ENCODE measurements at regions not wholly inside any gene's neighbourhood (a gene's known extent, or its start where the extent isn't known, plus 50 kb on each side); places are given as distances from the start of the nearest gene placed in this dataset.
"Not testable (repeated sequence)": the region's sequence is repeated elsewhere in the genome, so short reads cannot be mapped to it uniquely, and the experiment has no call there.

DNA sequence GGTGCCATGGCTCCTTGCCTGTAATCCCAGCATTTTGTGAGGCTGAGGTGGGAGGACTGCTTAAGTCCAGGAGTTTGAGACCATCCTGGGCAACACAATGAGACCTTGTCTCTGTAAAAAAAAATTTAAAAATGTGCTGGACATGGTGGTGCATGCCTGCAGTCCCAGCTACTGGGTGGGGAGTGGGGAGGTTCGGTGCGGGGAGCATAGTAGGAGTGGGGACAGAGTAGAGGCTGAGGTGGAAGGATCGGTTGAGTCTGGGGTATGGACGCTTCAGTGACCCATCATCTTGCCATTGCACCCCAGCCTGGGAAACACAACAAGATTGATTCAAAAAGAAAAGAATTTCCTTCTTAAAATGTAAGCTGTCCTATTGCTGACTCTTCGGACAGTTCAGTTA, 1490.0 kb upstream of the GBE1 start:
- no peak for DNase-seq

- DNase-seq, result no peak
Measured at GRCh38 chr3:83250613-83251012, 1489.2 kb upstream of the GBE1 start.

GRCh38 chr3:83248454-83248853, 1487.0 kb upstream of the GBE1 start:
- no peak for DNase-seq

- DNase-seq, result no peak
Measured at GRCh38 chr3:83235180-83235814, 1473.9 kb upstream of the GBE1 start.

DNA sequence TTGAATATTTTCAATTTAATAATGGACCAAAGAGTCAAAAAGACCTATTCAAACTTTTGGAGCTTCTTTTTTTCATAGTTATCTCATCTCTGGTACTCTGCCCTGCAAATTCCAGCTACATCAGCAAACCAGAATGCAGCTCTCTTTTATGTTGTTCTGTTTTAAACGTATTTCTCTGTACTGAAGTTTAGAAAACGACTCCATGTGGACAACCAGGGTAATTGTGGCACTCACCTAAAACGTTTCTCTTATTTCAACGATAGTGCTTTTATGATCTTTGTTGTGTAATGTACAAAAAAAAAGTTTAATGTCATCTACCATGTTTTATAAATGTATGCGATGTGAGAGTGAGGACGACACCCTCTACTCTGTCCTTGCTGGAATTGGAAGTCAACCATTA, 1472.3 kb upstream of the GBE1 start:
- DNase-seq, result no peak

DNA sequence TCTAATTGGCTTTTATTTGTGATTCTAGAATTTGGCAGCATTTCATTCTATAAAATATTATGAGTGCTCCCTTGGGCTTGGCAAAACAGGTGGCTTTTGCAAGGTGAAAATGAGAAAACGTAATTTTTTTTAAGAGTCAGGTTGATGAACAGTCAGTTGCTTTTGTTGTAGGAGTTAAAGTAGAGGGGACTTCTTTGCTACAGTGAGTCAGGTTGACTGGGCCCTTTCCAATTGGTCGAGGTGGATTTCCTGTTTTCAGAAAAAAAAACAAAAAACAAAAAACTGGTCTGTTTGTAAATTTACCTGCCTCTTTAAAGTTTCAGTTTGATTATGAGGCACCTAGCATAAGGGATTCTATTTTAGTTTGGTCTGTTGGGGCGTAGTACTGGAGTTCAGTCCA, 1469.4 kb upstream of the GBE1 start:
- DNase-seq, result no peak

GRCh38 chr3:83230376-83230775, 1468.9 kb upstream of the GBE1 start:
- no peak for DNase-seq

DNA sequence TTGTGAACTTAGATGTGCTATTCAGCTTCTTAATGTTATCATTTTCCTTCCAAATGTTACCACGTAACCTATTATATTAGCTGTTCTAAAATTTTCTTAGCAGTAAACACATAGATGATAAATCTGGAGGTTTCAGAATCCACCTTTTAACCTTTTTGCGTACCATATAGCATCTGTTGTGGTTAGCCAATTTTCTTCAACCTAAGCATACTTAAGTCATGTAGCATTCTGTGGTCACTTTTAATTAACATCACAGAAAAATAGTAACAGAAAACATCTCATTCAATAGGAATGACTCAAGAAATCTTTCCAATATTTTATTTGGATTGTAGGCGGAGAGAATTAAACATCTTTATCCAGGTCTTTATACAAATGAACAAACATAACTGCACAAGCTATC, 1465.3 kb upstream of the GBE1 start:
- no peak for DNase-seq

DNA sequence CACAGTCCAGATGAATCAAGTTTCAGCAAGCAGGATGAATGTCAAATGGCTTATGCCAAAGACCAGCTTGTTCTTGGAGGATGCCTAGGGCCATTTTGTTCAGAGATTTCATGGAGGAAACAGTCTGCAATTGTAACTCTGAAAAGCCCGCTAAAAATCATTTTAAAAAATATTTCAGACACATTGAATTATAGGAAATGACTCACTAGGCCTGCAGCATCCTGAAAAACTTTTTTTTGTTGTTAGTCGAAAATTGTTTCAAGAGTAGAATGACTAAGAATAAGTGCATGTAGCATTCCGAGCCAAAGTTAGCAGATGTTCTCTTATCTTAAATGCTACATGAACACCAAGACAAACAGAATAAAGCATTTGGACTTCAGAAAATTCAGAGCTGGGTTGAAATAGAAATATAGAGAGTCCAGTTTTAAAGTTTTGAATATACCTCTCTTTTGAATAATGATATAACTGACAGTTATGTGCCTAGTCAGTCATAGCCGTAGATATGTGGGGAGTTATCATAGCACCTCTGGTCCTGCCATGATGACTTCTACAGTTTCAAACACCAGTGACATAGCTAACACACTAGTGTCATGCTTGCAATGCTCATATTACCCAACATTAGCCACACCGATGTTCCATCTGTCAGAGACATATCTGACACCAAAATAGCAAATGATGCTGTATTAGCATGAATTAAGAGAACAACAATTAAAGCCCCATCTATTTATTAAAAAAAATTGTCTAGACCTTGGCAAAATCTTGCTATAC, 1462.8 kb upstream of the GBE1 start:
- DNase-seq, result no peak

GRCh38 chr3:83218383-83219200, 1457.1 kb upstream of the GBE1 start:
- no peak for DNase-seq

DNA sequence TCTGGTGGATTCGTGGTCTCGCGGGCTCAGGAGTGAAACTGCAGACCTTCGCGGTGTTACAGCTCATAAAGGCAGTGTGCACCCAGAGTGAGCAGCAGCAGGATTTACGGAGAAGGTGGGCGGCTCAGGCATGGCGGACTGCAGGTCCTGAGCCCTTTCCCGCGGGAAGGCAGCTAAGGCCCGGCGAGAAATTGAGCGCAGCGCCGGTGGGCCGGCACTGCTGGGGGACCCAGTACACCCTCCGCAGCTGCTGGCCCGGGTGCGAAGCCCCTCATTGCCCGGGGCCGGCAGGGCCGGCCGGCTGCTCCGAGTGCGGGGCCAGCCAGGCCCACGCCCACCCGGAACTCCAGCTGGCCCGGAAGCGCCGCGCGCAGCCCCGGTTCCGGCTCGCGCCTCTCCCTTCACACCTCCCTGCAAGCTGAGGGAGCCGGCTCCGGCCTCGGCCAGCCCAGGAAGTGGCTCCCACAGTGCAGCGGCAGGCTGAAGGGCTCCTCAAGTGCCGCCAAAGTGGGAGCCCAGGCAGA, 1456.2 kb upstream of the GBE1 start:
- DNase-seq, result not testable (repeated sequence)

GRCh38 chr3:83216919-83217594, 1455.6 kb upstream of the GBE1 start:
- no peak for DNase-seq

DNA sequence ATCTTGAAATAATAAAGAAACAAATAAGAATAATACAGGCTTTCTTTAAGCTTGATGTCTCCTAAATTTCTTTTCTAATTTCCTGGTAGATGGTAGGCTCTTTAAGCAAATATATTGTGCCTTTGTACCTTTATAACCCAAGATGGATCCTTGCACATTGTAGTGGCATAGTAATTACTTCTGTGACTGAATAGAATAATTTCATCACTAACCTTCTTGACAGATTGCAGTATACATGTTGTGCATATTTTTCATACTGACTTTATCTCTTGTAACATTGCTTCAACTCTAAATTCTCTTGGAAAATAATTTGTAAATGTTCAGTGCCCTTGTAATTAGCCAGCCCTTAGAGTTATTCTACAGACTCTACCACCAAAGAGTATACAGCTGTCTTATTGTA, 1433.8 kb upstream of the GBE1 start:
- no peak for DNase-seq

DNA sequence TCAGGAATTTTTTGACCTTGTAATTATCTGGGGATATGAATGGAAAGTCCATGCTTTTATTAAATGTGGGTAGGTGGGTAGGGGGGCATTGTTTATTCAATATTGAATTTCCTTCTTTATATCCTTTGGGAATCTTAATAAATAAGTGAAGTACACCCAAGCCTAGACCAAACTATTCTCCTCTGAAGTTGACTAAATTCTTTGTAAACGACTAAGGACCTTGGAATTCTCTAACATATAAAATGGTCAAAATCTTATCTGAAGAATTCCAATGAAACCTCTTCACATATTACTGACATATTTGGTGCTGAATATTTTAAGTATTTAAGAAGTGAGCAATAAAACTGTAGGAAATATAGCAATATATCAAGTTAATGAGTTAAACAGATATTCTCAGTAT, 1432.1 kb upstream of the GBE1 start:
- no peak for DNase-seq

- DNase-seq, result no peak
Measured at GRCh38 chr3:83189634-83190033, 1428.2 kb upstream of the GBE1 start.

- DNase-seq, result no peak
Measured at GRCh38 chr3:83169473-83169872, 1408.0 kb upstream of the GBE1 start.

DNA sequence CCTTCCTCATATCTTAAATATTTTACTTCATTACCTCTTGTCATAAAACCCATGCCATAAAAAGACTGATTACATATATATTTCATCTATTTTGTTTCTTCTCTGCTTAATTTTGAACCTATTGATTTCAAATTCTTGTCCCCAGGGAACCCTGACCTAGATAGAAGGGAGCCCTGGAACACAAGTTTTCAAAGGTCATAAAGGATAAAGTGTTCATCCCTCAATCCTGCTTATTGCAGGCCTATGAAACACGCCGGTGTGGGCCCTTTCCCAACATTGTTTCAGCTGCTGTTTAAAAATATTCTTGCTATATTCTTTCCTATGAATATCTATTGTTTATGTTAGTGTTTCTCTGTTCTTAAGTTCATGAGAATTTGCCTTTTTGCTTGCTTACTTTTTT, 1389.5 kb upstream of the GBE1 start:
- DNase-seq, result no peak

GRCh38 chr3:83140983-83141382, 1379.5 kb upstream of the GBE1 start:
- DNase-seq, result no peak

- DNase-seq, result no peak
Measured at GRCh38 chr3:83131236-83131635, 1369.8 kb upstream of the GBE1 start.

- DNase-seq, result no peak
Measured at GRCh38 chr3:83122774-83123350, 1361.4 kb upstream of the GBE1 start.

GRCh38 chr3:83093222-83093572, 1331.8 kb upstream of the GBE1 start:
- no peak for DNase-seq

GRCh38 chr3:83092521-83093221, 1331.2 kb upstream of the GBE1 start:
- DNase-seq, result no peak

All from CD4-positive, alpha-beta T cell treated with Interleukin-4 for 4 hours (primary cell).